ENCODE measurements at regions not wholly inside any gene's neighbourhood (a gene's known extent, or its start where the extent isn't known, plus 50 kb on each side); places are given as distances from the start of the nearest gene placed in this dataset.

DNA sequence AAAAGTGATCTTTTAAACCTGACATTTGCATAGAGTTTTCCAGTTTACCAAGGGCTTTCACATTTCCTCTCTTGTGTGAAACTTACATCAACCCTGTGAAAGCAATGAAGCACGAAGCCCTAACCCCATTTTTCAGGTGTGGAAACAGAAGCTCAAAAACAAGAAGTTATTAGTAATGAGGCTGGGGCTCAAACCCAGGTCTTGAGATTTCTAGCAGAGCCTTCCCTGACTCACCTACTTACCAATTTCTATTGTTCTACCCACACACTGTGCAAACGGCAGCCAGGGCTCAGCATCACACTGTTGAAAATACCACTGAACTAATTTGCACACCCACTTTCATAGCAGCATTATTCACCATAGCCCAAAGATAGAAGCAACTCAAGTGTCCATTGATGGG lies 117.8 kb upstream of the IGF1R start:
- no peak for ATAC-seq
- WGBS (ENCODE audit: insufficient coverage) = 66% methylated on average over 2 of the region's 2 CpGs
- H3K4me3 Mint-ChIP-seq = no peak overlapping the region

GRCh38 chr15:98532063-98532462 lies 116.3 kb upstream of the IGF1R start:
- no peak overlapping the region for H3K27ac ChIP-seq (ENCODE audit: low read length)
- H3K4me3 ChIP-seq (ENCODE audit: low read length) = no peak overlapping the region
- no peaks in the 10 kb centered on the region for H3K36me3 ChIP-seq (ENCODE audit: control insufficient read depth, insufficient read depth, low read length)
- peaks cover 22 to 45% of the 10 kb centered on the region in 2 donors for H3K27me3 Mint-ChIP-seq (ENCODE audit: low read depth in 2 of 2)
- H3K27me3 ChIP-seq (ENCODE audit: control insufficient read depth, insufficient read depth, low read length) = no peaks in the 10 kb centered on the region
- TF ChIP-seq CTCF (IDR thresholded peaks at IDR 0.05) = no peak
- no peak overlapping the region for H3K4me3 Mint-ChIP-seq
- no peaks in the 10 kb centered on the region for H3K9me3 ChIP-seq (ENCODE audit: control insufficient read depth, insufficient read depth, low read length)
- H3K27ac Mint-ChIP-seq = no peak overlapping the region
- H3K36me3 Mint-ChIP-seq = no peaks in the 10 kb centered on the region
- no peaks in the 10 kb centered on the region for H3K9me3 Mint-ChIP-seq
- DNase-seq (no peak), ATAC-seq (no peak)
- intact Hi-C loops (cut with micrococcal nuclease) = no loop called here
- no peaks in the 10 kb centered on the region for H3K4me1 ChIP-seq (ENCODE audit: control insufficient read depth, insufficient read depth, low read length)
- H3K4me1 Mint-ChIP-seq = no peaks in the 10 kb centered on the region
- WGBS (ENCODE audit: insufficient coverage) = 100% methylated on average over 1 of the region's 2 CpGs

More for the DNA sequence above, 117.8 kb upstream of the IGF1R start:
- H3K4me1 Mint-ChIP-seq = no peaks in the 10 kb centered on the region
- H3K27ac Mint-ChIP-seq = no peak overlapping the region
- H3K36me3 Mint-ChIP-seq = no peaks in the 10 kb centered on the region
- H3K4me3 ChIP-seq (ENCODE audit: low read length) = no peak overlapping the region
- no peaks in the 10 kb centered on the region for H3K4me1 ChIP-seq (ENCODE audit: control insufficient read depth, insufficient read depth, low read length)
- no peaks in the 10 kb centered on the region for H3K9me3 ChIP-seq (ENCODE audit: control insufficient read depth, insufficient read depth, low read length)
- DNase-seq = no peak
- no peaks in the 10 kb centered on the region for H3K36me3 ChIP-seq (ENCODE audit: control insufficient read depth, insufficient read depth, low read length)
- no peaks in the 10 kb centered on the region for H3K9me3 Mint-ChIP-seq
- H3K27me3 Mint-ChIP-seq (ENCODE audit: low read depth in 2 of 2) = peaks cover 19 to 45% of the 10 kb centered on the region in 2 donors
- intact Hi-C loops (cut with micrococcal nuclease) = no loop called here
- no peak for TF ChIP-seq CTCF (IDR thresholded peaks at IDR 0.05)
- H3K27me3 ChIP-seq (ENCODE audit: control insufficient read depth, insufficient read depth, low read length) = no peaks in the 10 kb centered on the region
- no peak overlapping the region for H3K27ac ChIP-seq (ENCODE audit: low read length)

DNA sequence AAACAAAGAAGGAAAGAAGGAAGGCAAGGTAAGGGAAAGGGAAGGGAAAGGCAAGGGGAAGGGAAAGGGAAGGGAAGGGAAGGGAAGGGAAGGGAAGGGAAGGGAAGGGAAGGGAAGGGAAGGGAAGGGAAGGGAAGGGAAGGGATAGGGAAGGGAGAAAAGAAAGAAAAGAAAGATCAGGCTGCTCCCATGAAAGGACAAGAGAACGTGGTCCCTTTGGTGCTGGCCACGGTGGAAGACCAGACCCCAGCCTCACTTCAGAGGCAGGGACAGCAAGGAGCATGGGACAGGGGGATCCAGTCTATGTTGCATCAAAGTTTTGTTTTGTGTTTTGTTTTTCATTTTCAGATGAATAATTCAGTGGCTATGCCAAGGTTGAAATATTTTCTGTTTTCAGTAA lies 111.4 kb upstream of the IGF1R start:
- DNase-seq (no peak), ATAC-seq (no peak)
- no peak overlapping the region for H3K27ac ChIP-seq (ENCODE audit: low read length)
- H3K27ac Mint-ChIP-seq = no peak overlapping the region
- no peaks in the 10 kb centered on the region for H3K9me3 Mint-ChIP-seq
- H3K4me1 ChIP-seq (ENCODE audit: control insufficient read depth, insufficient read depth, low read length) = no peaks in the 10 kb centered on the region
- TF ChIP-seq CTCF (IDR thresholded peaks at IDR 0.05) = no peak
- intact Hi-C loops (cut with micrococcal nuclease) = no loop called here
- H3K27me3 Mint-ChIP-seq (ENCODE audit: low read depth in 2 of 2) = peaks cover 16 to 33% of the 10 kb centered on the region in 2 donors
- no peaks in the 10 kb centered on the region for H3K36me3 ChIP-seq (ENCODE audit: control insufficient read depth, insufficient read depth, low read length)
- no peaks in the 10 kb centered on the region for H3K36me3 Mint-ChIP-seq
- no peaks in the 10 kb centered on the region for H3K9me3 ChIP-seq (ENCODE audit: control insufficient read depth, insufficient read depth, low read length)
- WGBS (ENCODE audit: insufficient coverage) = 88% methylated on average over 2 of the region's 2 CpGs
- H3K4me1 Mint-ChIP-seq = no peaks in the 10 kb centered on the region
- no peak overlapping the region for H3K4me3 Mint-ChIP-seq
- no peak overlapping the region for H3K4me3 ChIP-seq (ENCODE audit: low read length)
- peaks cover 4% of the 10 kb centered on the region for H3K27me3 ChIP-seq (ENCODE audit: control insufficient read depth, insufficient read depth, low read length)

GRCh38 chr15:98537516-98538060 lies 110.8 kb upstream of the IGF1R start:
- H3K4me3 ChIP-seq (ENCODE audit: low read length) = no peak overlapping the region
- ATAC-seq (no peak), DNase-seq (no peak)
- WGBS (ENCODE audit: insufficient coverage) = 80% methylated on average over 8 of the region's 8 CpGs
- peaks cover 4% of the 10 kb centered on the region for H3K27me3 ChIP-seq (ENCODE audit: control insufficient read depth, insufficient read depth, low read length)
- H3K27ac ChIP-seq (ENCODE audit: low read length) = no peak overlapping the region
- no peaks in the 10 kb centered on the region for H3K36me3 Mint-ChIP-seq
- H3K27ac Mint-ChIP-seq = no peak overlapping the region
- no peak for TF ChIP-seq CTCF (IDR thresholded peaks at IDR 0.05)
- no peaks in the 10 kb centered on the region for H3K9me3 Mint-ChIP-seq
- no peak overlapping the region for H3K4me3 Mint-ChIP-seq
- no peaks in the 10 kb centered on the region for H3K9me3 ChIP-seq (ENCODE audit: control insufficient read depth, insufficient read depth, low read length)
- H3K36me3 ChIP-seq (ENCODE audit: control insufficient read depth, insufficient read depth, low read length) = no peaks in the 10 kb centered on the region
- intact Hi-C loops (cut with micrococcal nuclease) = no loop called here
- peaks cover 16 to 33% of the 10 kb centered on the region in 2 donors for H3K27me3 Mint-ChIP-seq (ENCODE audit: low read depth in 2 of 2)
- no peaks in the 10 kb centered on the region for H3K4me1 ChIP-seq (ENCODE audit: control insufficient read depth, insufficient read depth, low read length)
- no peaks in the 10 kb centered on the region for H3K4me1 Mint-ChIP-seq

All from natural killer cell (primary cell).